HepG2 (cell line): ENCODE measurements at regions not wholly inside any gene's neighbourhood (a gene's known extent, or its start where the extent isn't known, plus 50 kb on each side); places are given as distances from the start of the nearest gene placed in this dataset.
A peak's percentile ranks its signal among the peaks of the same experiment; 100 is the strongest.

Experiments
- ATAC-seq: fragments of 200-7000 bp; cut with Tn5 transposase; 3 replicates; pipeline ENCODE4 v1.9.1; 2020; ENCODE audit warnings: mild to moderate bottlenecking, moderate library complexity
- BruUV-seq: library from RNA; stranded (reverse); fragments of 400-500 nt; replicated peaks from 2 replicates; lab custom pipeline; 2021; lab: Mats Ljungman, UMichigan
- CTCF ChIA-PET: fragments of 300-600 bp; formaldehyde crosslinking; extraction: SDS; loops from one replicate; lab custom pipeline; 2021; ENCODE audit warnings: low total read pairs, inconsistent platforms, low intra/inter-chr PET ratio; lab: Yijun Ruan, JAX
- POLR2A ChIA-PET: fragments of 350-600 bp; sonication (Branson Sonifier 250); formaldehyde crosslinking; loops from one replicate; lab custom pipeline; 2020; ENCODE audit warnings: antibody characterized with exemption, inconsistent platforms; lab: Yijun Ruan, JAX
- DNase-seq: peaks from one replicate; pipeline ENCODE4 v3.0.0-alpha.2; 2015; ENCODE audit warnings: low spot score
- FAIRE-seq: peaks from 3 replicates; lab custom pipeline; 2011; peaks lifted over from hg19 to GRCh38; lab: Jason Lieb, UNC
- H2AFZ ChIP-seq: one replicate; pipeline ENCODE4 v1.6.1; 2011; ENCODE audit warnings: low read length, inconsistent platforms
- H3K27ac ChIP-seq: fragments of 300-600 bp; 3 replicates; pipeline ENCODE4 v1.8.0; 2011; ENCODE audit warnings: mixed run types, mild to moderate bottlenecking, mixed read lengths, low read length, inconsistent platforms; ENCODE audit not compliant: insufficient read depth; ENCODE audit errors: extremely low read length
- H3K27me3 ChIP-seq, 2 experiments: fragments of 200-600 bp in 1 of 2; 2 replicates in 1 of 2; 3 replicates in 1 of 2; pipeline versions ENCODE4 v1.6.0 to v1.8.0; 2011; ENCODE audit warnings: low read length in 2 of 2, mild to moderate bottlenecking in 2 of 2, moderate library complexity in 2 of 2, inconsistent platforms in 1 of 2; ENCODE audit not compliant: insufficient read depth in 2 of 2, control insufficient read depth in 1 of 2
- H3K36me3 ChIP-seq, 2 experiments: fragments of 200-600 bp in 1 of 2; replicated peaks in 1 of 2; 2 replicates in 1 of 2; 3 replicates in 1 of 2; pipeline versions ENCODE4 v1.5.1 to v1.8.0; 2011; ENCODE audit warnings: low read length in 2 of 2, inconsistent platforms in 1 of 2; ENCODE audit not compliant: insufficient read depth in 2 of 2, control insufficient read depth in 1 of 2
- H3K4me1 ChIP-seq: 2 replicates; pipeline ENCODE4 v1.5.1; 2012; ENCODE audit warnings: low read length, inconsistent platforms; ENCODE audit not compliant: insufficient read depth
- H3K4me2 ChIP-seq: 2 replicates; pipeline ENCODE4 v1.6.0; 2011; ENCODE audit warnings: low read depth, low read length, inconsistent platforms
- H3K4me3 ChIP-seq, 3 experiments: fragments of 200-600 bp in 1 of 3; sonication (generic), shearing (Covaris generic) in 1 of 3; replicated peaks in 1 of 3; 2 replicates each; pipeline ENCODE4 v1.5.1; 2011 to 2016; ENCODE audit warnings: low read length in 3 of 3, inconsistent platforms in 2 of 3, low read depth in 2 of 3, mild to moderate bottlenecking in 2 of 3, control low read depth in 1 of 3, mixed read lengths in 1 of 3; ENCODE audit not compliant: insufficient read depth in 1 of 3
- H3K79me2 ChIP-seq: one replicate; pipeline ENCODE4 v1.6.1; 2011; ENCODE audit warnings: low read length, inconsistent platforms; ENCODE audit not compliant: insufficient read depth
- H3K9ac ChIP-seq: 2 replicates; pipeline ENCODE4 v1.6.0; 2011; ENCODE audit warnings: mild to moderate bottlenecking, low read depth, low read length, inconsistent platforms; ENCODE audit not compliant: insufficient read depth
- H3K9me3 ChIP-seq: 2 replicates; pipeline ENCODE4 v1.5.1; 2012; ENCODE audit warnings: mild to moderate bottlenecking, low read length
- H4K20me1 ChIP-seq: 2 replicates; pipeline ENCODE4 v1.6.0; 2011; ENCODE audit warnings: inconsistent platforms, mild to moderate bottlenecking, low read length, moderate library complexity; ENCODE audit not compliant: insufficient read depth
- BATF2 ChIP-seq: sonication (generic); formaldehyde crosslinking; IDR thresholded peaks from 2 replicates; pipeline ENCODE4 v1.8.0; 2022; ENCODE audit warnings: mild to moderate bottlenecking, missing genetic modification reagents, moderate library complexity
- NKX3-1 ChIP-seq: sonication (generic); formaldehyde crosslinking; IDR thresholded peaks from 2 replicates; pipeline ENCODE4 v1.5.0; 2020; ENCODE audit warnings: missing genetic modification reagents
- RERE ChIP-seq: IDR thresholded peaks from 2 replicates; pipeline ENCODE4 v1.6.1; 2016; ENCODE audit warnings: low read depth, missing genetic modification reagents, missing compliant biosample characterization
- YEATS4 ChIP-seq: sonication (generic); formaldehyde crosslinking; IDR thresholded peaks from 2 replicates; pipeline ENCODE4 v1.4.0; 2020; ENCODE audit warnings: missing genetic modification reagents, borderline replicate concordance
- YY1 ChIP-seq: IDR thresholded peaks from 2 replicates; pipeline ENCODE4 v1.6.1; 2011; ENCODE audit warnings: low read length, low read depth, moderate library complexity, mild to moderate bottlenecking; ENCODE audit not compliant: insufficient read depth, insufficient replicate concordance
- ZFX ChIP-seq: sonication (generic); formaldehyde crosslinking; IDR thresholded peaks from 2 replicates; pipeline ENCODE4 v1.4.0; 2020; ENCODE audit warnings: mild to moderate bottlenecking, low read depth, missing genetic modification reagents, moderate library complexity
- ZHX1 ChIP-seq: sonication (generic); formaldehyde crosslinking; IDR thresholded peaks from 2 replicates; pipeline ENCODE4 v1.8.1; 2022; ENCODE audit warnings: low read depth, mild to moderate bottlenecking, missing genetic modification reagents
- ZNF569 ChIP-seq: sonication (generic); formaldehyde crosslinking; IDR thresholded peaks from 2 replicates; pipeline ENCODE4 v1.5.0; 2020; ENCODE audit warnings: mild to moderate bottlenecking, missing genetic modification reagents, moderate library complexity, borderline replicate concordance
- ZNF607 ChIP-seq: sonication (generic); formaldehyde crosslinking; IDR thresholded peaks from 2 replicates; pipeline ENCODE4 v1.5.1; 2020; ENCODE audit warnings: missing genetic modification reagents, mild to moderate bottlenecking, borderline replicate concordance
- WGBS: methylation state at CpG from one replicate; pipeline ENCODE4 v1.1.6; 2017; ENCODE audit warnings: low lambda C conversion rate; 5-methylcytosine and 5-hydroxymethylcytosine counted together
- in situ Hi-C: cut with HindIII; loops from 2 replicates; pipeline ENCODE4 v1.10.0; 2017; ENCODE audit warnings: low pct_unique_long_range_greater_than_20kb; ENCODE audit not compliant: extremely low pct_ligation_motif_present
- intact Hi-C: fragments of 100-400 bp; cut with micrococcal nuclease; formaldehyde crosslinking; loops from one replicate; pipeline ENCODE4 v1.10.0; 2022; ENCODE audit not compliant: unreplicated experiment

GRCh38 chr3:72152551-72153476 lies 367.9 kb upstream of the PROK2 start (continued):
- TF ChIP-seq BATF2 (CRISPR knock-in tag), result no peak
- peak; percentile 49; the same call in 1 of the 2 replicates for TF ChIP-seq ZNF607 (CRISPR knock-in tag)
- TF ChIP-seq, all 625 proteins: peak for 73

GRCh38 chr3:72151465-72152238 lies 366.7 kb upstream of the PROK2 start:
- ATAC-seq, result peak; percentile 78
- DNase-seq, result peak; percentile 64
- Histone ChIP-seq H4K20me1 (no peaks in the 10 kb centered on the region), H3K9me3 (no peaks in the 10 kb centered on the region), H3K4me2 (peak overlapping the region; percentile 93), H3K9ac (peak overlapping the region; percentile 87), H3K79me2 (no peaks in the 10 kb centered on the region), H3K4me1 (peaks cover 62% of the 10 kb centered on the region), H2AFZ (peak overlapping the region; percentile 80), H3K4me3 (peak overlapping the region; percentile 66 to 84 (median 79)), H3K27ac (peak overlapping the region; percentile 96), H3K36me3 (no peaks in the 10 kb centered on the region), H3K27me3 (no peaks in the 10 kb centered on the region; a peak in 1 of 5 replicates)
- ChIA-PET CTCF (no interaction called here), POLR2A (interaction anchor here (0.5 to 3.1 kb wide), 6 partner anchors 8 to 696 kb away, joined by 3 to 12 read pairs (median 4); partner anchors contain the start of gene SHQ1)
- no TSS peak for BruUV-seq
- intact Hi-C loops, result loop anchor here (1.0 to 5.0 kb wide), 2 partner anchors 36 to 666 kb away; no protein-coding TSS in a partner anchor
- FAIRE-seq, result no peak
- in situ Hi-C loops, result no loop called here
- WGBS, result 0% methylated on average over 8 of the region's 9 CpGs
- TF ChIP-seq NKX3-1 (CRISPR knock-in tag) (0 out of 2 replicates have a peak, but pooled peaks have one; percentile 48), ZFX (CRISPR knock-in tag) (peak; percentile 78; the same call in 1 of the 2 replicates), ZHX1 (no peak), YEATS4 (CRISPR knock-in tag) (peak; percentile 53), ZNF569 (CRISPR knock-in tag) (no peak), YY1 (no peak), RERE (CRISPR knock-in tag) (0 out of 2 replicates have a peak, but pooled peaks have one; percentile 3)
